PC-3 (cell line): ENCODE measurements at regions not wholly inside any gene's neighbourhood (a gene's known extent, or its start where the extent isn't known, plus 50 kb on each side); places are given as distances from the start of the nearest gene placed in this dataset.

ENCODE experiments used
- EZH2 ChIP-seq: fragments of 300-600 bp; sonication (generic); IDR thresholded peaks from one replicate; pipeline ENCODE4 v1.6.1; 2017; ENCODE audit warnings: antibody characterized with exemption, mild to moderate bottlenecking, low read length; ENCODE audit not compliant: unreplicated experiment
- EZH2phosphoT487 ChIP-seq: fragments of 300-600 bp; sonication (generic); IDR thresholded peaks from 2 replicates; pipeline ENCODE4 v1.6.1; 2018; ENCODE audit warnings: mild to moderate bottlenecking, antibody characterized with exemption, low read length, borderline replicate concordance
- TF ChIP-seq, protein P1 (sequence below): fragments of 300-600 bp; sonication (generic); conservative IDR thresholded peaks from 2 replicates; pipeline ENCODE4 v1.5.1; 2017; ENCODE audit warnings: antibody characterized with exemption, low read depth, mild to moderate bottlenecking, low read length

DNA sequence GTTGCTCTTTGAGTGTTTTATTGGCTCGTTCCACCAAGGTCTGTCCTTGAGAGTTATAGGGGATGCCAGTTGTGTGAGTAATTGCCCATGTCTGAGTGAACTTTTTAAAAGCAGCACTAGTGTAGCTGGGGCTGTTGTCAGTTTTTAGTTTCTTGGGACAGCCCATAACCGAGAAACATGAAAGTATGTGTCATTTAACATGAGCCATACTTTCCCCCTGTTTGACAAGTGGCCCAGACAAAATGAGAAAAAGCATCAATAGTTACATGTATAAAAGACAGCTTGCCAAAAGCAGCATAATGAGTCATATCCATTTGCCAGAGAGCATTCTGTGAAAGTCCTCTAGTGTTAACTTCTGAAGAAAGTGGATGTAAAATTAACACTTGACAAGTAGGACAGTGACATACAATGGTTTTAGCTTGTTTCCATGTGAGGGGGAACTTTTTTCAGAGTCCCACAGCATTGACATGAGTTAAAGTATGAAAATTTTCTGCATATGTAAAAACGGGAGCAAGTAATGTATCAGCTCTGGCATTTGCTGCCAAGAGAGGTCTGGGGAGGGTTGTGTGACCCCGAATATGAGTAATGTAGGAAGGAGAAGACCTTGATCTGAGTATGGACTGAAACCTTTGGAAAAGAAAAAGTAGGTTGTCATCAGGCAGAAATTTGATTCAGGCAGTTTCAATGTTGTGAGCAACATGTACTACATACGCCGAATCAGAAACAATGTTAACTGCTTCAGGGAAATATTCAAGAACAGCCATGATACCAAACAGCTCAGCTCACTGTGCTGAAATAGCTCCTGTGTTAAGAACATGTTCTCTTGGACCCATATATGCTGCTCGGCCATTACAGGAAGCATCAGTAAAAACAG, 56.8 kb upstream of the ARL4D start:
- TF ChIP-seq, protein P1, sequence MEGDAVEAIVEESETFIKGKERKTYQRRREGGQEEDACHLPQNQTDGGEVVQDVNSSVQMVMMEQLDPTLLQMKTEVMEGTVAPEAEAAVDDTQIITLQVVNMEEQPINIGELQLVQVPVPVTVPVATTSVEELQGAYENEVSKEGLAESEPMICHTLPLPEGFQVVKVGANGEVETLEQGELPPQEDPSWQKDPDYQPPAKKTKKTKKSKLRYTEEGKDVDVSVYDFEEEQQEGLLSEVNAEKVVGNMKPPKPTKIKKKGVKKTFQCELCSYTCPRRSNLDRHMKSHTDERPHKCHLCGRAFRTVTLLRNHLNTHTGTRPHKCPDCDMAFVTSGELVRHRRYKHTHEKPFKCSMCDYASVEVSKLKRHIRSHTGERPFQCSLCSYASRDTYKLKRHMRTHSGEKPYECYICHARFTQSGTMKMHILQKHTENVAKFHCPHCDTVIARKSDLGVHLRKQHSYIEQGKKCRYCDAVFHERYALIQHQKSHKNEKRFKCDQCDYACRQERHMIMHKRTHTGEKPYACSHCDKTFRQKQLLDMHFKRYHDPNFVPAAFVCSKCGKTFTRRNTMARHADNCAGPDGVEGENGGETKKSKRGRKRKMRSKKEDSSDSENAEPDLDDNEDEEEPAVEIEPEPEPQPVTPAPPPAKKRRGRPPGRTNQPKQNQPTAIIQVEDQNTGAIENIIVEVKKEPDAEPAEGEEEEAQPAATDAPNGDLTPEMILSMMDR, result no peak
- TF ChIP-seq EZH2, result no peak
- no peak for TF ChIP-seq EZH2phosphoT487
